ENCODE measurements at regions not wholly inside any gene's neighbourhood (a gene's known extent, or its start where the extent isn't known, plus 50 kb on each side); places are given as distances from the start of the nearest gene placed in this dataset.
"Not testable (repeated sequence)": the region's sequence is repeated elsewhere in the genome, so short reads cannot be mapped to it uniquely, and the experiment has no call there.

DNA sequence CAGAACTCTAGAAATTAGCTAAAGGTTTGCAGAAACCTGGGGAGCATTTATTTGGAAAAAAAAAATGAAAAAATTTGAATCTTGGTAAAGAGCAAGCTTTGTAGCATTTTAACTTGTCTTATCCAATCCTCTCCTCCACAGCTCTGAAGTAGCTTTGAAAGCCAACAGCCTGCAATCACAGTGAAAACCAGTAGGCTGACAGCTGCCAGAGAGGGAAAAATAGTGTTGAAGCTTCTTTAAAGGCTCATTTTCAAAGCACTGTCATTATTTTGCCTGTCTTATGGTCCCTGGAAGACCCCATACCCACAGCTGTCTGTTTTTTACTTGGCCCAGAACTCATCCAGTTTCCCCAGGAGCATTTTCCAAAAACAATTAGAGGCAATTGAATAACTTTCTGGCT is 230.8 kb upstream of the EDNRA start:
- Histone ChIP-seq H3K36me3 (no peaks in the 10 kb centered on the region), H3K27me3 (no peaks in the 10 kb centered on the region), H3K9me3 (no peaks in the 10 kb centered on the region), H3K4me1 (no peaks in the 10 kb centered on the region), H3K4me3 (no peak overlapping the region), H3K27ac (no peak overlapping the region)
- no peak for DNase-seq
- TF ChIP-seq, protein P1, sequence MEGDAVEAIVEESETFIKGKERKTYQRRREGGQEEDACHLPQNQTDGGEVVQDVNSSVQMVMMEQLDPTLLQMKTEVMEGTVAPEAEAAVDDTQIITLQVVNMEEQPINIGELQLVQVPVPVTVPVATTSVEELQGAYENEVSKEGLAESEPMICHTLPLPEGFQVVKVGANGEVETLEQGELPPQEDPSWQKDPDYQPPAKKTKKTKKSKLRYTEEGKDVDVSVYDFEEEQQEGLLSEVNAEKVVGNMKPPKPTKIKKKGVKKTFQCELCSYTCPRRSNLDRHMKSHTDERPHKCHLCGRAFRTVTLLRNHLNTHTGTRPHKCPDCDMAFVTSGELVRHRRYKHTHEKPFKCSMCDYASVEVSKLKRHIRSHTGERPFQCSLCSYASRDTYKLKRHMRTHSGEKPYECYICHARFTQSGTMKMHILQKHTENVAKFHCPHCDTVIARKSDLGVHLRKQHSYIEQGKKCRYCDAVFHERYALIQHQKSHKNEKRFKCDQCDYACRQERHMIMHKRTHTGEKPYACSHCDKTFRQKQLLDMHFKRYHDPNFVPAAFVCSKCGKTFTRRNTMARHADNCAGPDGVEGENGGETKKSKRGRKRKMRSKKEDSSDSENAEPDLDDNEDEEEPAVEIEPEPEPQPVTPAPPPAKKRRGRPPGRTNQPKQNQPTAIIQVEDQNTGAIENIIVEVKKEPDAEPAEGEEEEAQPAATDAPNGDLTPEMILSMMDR (IDR thresholded peaks at IDR 0.05): no peak
- intact Hi-C loops (cut with DNase I): no loop called here
- ATAC-seq: no peak
- no peak for FAIRE-seq

DNA sequence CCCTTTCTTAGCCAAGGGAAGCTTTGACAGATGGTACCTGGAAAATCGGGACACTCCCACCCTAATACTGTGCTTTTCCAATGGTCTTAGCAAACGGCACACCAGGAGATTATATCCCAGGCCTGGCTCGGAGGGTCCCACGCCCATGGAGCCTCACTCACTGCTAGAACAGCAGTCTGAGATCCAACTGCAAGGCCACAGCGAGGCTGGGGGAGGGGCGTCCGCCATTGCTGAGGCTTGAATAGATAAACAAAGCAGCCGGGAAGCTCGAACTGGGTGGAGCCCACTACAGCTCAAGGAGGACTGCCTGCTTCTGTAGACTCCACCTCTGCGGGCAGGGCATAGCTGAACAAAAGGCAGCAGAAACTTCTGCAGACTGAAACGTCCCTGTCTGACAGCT is 225.6 kb upstream of the EDNRA start:
- WGBS, 2 donors: 57 to 72% methylated on average over 11 of the region's 11 CpGs
- FAIRE-seq; DNase-seq; H3K27me3 ChIP-seq; H3K4me1 ChIP-seq; H3K27ac ChIP-seq; ATAC-seq; H3K4me3 ChIP-seq; H3K9me3 ChIP-seq; intact Hi-C loops (cut with DNase I); H3K36me3 ChIP-seq: not testable (repeated sequence)

DNA sequence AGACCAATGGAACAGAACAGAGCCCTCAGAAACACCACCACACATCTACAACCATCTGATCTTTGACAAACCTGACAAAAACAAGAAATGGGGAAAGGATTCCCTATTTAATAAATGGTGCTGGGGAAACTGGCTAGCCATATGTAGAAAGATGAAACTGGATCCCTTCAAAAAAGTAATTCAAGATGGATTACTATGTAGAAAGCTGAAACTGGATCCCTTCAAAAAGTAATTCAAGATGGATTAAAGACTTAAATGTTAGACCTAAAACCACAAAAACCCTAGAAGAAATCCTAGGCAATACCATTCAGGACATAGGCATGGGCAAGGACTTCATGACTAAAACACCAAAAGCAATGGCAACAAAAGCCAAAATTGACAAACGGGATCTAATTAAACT is 221.6 kb upstream of the EDNRA start:
- H3K27ac ChIP-seq; H3K9me3 ChIP-seq; H3K4me1 ChIP-seq; H3K4me3 ChIP-seq; intact Hi-C loops (cut with DNase I); ATAC-seq; H3K27me3 ChIP-seq; FAIRE-seq; H3K36me3 ChIP-seq; DNase-seq: not testable (repeated sequence)
- WGBS, 2 donors: 76 to 89% methylated on average over 1 of the region's 1 CpG

DNA sequence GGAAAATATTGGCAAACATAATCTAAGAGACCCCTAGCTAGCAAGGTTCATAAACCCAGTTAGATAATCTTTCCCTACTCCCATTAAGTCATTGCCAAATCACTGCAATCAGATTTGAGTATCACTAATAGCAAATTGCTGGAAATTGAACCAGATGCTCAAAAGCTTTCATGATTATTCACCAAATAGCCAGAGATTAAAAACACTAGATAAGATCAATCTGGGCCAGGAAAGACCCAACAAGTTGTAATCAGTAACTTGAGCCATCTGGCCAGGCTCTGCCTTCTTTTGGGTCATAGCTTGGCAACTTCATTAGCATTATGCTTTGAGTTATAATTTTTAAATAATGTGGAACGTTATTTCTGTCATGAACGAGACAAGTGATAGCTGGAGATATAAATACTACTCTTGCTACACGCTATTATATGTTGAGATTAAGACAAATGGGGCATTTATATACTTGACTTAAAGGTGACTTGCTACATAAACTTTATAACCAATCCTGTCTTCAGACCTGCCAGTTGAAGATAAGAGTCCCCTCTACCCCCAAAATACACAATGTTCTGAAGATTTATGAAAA is 196.6 kb upstream of the EDNRA start:
- intact Hi-C loops (cut with DNase I): no loop called here
- WGBS, 2 donors: 39 to 56% methylated on average over 3 of the region's 3 CpGs
- H3K27me3 ChIP-seq: no peaks in the 10 kb centered on the region
- ATAC-seq (no peak), FAIRE-seq (no peak), DNase-seq (no peak)
- H3K4me3 ChIP-seq: no peak overlapping the region
- H3K36me3 ChIP-seq: no peaks in the 10 kb centered on the region
- TF ChIP-seq, protein P1 (IDR thresholded peaks at IDR 0.05): no peak
- H3K4me1 ChIP-seq: no peaks in the 10 kb centered on the region
- H3K9me3 ChIP-seq: no peaks in the 10 kb centered on the region
- H3K27ac ChIP-seq: no peak overlapping the region

DNA sequence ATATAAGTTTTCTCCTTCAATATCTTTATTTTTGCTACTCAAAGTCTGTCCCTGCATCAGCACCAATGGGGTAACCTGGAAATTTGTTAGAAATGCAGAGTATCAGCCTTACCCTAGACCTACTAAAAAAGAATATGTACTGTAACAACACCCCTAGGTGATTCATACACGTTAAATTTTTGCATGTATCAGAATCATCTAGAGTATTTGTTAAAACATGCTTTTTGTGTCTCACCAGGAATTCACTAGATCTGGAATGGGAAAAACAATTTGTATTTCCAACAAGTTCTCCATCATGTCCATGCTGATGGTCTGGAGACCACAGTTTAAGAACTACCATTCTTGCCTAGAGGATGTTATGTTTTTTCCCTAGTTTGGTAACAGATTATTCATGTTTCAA is 196.0 kb upstream of the EDNRA start:
- intact Hi-C loops (cut with DNase I): no loop called here
- Histone ChIP-seq H3K4me3 (no peak overlapping the region), H3K27me3 (no peaks in the 10 kb centered on the region), H3K9me3 (no peaks in the 10 kb centered on the region), H3K4me1 (no peaks in the 10 kb centered on the region), H3K27ac (no peak overlapping the region), H3K36me3 (no peaks in the 10 kb centered on the region)
- FAIRE-seq: no peak
- 53 to 69% methylated on average over 1 of the region's 1 CpG for WGBS, 2 donors
- no peak for ATAC-seq
- DNase-seq: no peak
- TF ChIP-seq, protein P1 (IDR thresholded peaks at IDR 0.05): no peak

DNA sequence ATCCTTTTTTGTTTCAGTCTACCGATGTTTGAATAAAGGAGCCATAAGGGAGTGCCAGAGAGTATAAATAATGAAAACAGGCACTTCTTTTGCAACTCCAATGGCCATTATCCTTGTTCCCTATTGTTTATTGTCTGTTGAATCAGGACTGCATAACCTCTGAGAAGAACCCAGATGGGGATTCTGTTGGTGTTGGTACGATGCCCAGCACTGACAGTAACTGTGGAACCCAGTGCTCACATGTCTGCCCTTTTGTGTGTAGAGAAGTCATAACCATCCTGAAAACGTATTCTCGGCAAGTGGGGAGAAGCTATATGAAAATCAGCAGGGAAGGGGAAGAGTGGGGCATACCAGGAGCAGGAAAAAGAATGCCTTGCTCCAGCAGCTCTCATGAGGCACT is 195.1 kb upstream of the EDNRA start:
- WGBS, 2 donors: 66 to 86% methylated on average over 4 of the region's 4 CpGs
- no peak for FAIRE-seq

More for the DNA sequence above, 195.1 kb upstream of the EDNRA start:
- no peak overlapping the region for H3K27ac ChIP-seq
- ATAC-seq (no peak), DNase-seq (no peak)
- intact Hi-C loops (cut with DNase I): no loop called here
- TF ChIP-seq, protein P1 (IDR thresholded peaks at IDR 0.05): no peak
- H3K4me1 ChIP-seq: no peaks in the 10 kb centered on the region
- H3K36me3 ChIP-seq: no peaks in the 10 kb centered on the region
- H3K4me3 ChIP-seq: no peak overlapping the region
- H3K27me3 ChIP-seq: no peaks in the 10 kb centered on the region
- no peaks in the 10 kb centered on the region for H3K9me3 ChIP-seq

Data from pancreas (tissue), 10 donors.